Parathyroid adenoma (tissue), 2 donors: ENCODE measurements at regions not wholly inside any gene's neighbourhood (a gene's known extent, or its start where the extent isn't known, plus 50 kb on each side); places are given as distances from the start of the nearest gene placed in this dataset.

Experiments
- H2AFZ ChIP-seq: fragments of 300-600 bp; sonication (generic); one replicate; pipeline ENCODE4 v1.7.0; 2017; ENCODE audit warnings: antibody characterized with exemption, mild to moderate bottlenecking
- H3K27ac ChIP-seq: fragments of 300-600 bp; sonication (generic); one replicate; pipeline ENCODE4 v1.7.0; 2017
- H3K27me3 ChIP-seq: fragments of 300-600 bp; sonication (generic); one replicate; pipeline ENCODE4 v1.7.0; 2017; ENCODE audit warnings: low read length; ENCODE audit not compliant: control insufficient read depth, insufficient read depth
- H3K36me3 ChIP-seq: fragments of 300-600 bp; sonication (generic); one replicate; pipeline ENCODE4 v1.7.0; 2017; ENCODE audit warnings: low read length; ENCODE audit not compliant: control insufficient read depth, insufficient read depth
- H3K4me1 ChIP-seq: fragments of 300-600 bp; sonication (generic); one replicate; pipeline ENCODE4 v1.7.0; 2017; ENCODE audit warnings: control low read depth
- H3K4me2 ChIP-seq: fragments of 300-600 bp; sonication (generic); one replicate; pipeline ENCODE4 v1.7.0; 2017; ENCODE audit warnings: low read length
- H3K4me3 ChIP-seq: fragments of 300-600 bp; sonication (generic); one replicate; pipeline ENCODE4 v1.7.0; 2017; ENCODE audit warnings: low read depth, low read length
- H3K79me2 ChIP-seq: fragments of 300-600 bp; sonication (generic); one replicate; pipeline ENCODE4 v1.7.0; 2017; ENCODE audit warnings: control low read depth
- H3K9ac ChIP-seq: fragments of 300-600 bp; sonication (generic); one replicate; pipeline ENCODE4 v1.7.0; 2017; ENCODE audit warnings: mild to moderate bottlenecking
- H3K9me3 ChIP-seq: fragments of 300-600 bp; sonication (generic); one replicate; pipeline ENCODE4 v1.7.0; 2017; ENCODE audit warnings: low read length; ENCODE audit not compliant: control insufficient read depth
- TF ChIP-seq, protein P1 (sequence below): fragments of 300-600 bp; sonication (generic); IDR thresholded peaks from one replicate; pipeline ENCODE4 v1.7.0; 2017; ENCODE audit warnings: antibody characterized with exemption, mild to moderate bottlenecking
- donor health status: primary hyperparathyroidism.

- Histone ChIP-seq H3K9me3 (no peaks in the 10 kb centered on the region), H3K79me2 (no peaks in the 10 kb centered on the region), H3K9ac (no peak overlapping the region), H2AFZ (no peak overlapping the region), H3K36me3 (no peaks in the 10 kb centered on the region), H3K27ac (no peak overlapping the region), H3K4me2 (no peak overlapping the region), H3K27me3 (no peaks in the 10 kb centered on the region), H3K4me3 (no peak overlapping the region), H3K4me1 (no peaks in the 10 kb centered on the region)
- TF ChIP-seq, protein P1, sequence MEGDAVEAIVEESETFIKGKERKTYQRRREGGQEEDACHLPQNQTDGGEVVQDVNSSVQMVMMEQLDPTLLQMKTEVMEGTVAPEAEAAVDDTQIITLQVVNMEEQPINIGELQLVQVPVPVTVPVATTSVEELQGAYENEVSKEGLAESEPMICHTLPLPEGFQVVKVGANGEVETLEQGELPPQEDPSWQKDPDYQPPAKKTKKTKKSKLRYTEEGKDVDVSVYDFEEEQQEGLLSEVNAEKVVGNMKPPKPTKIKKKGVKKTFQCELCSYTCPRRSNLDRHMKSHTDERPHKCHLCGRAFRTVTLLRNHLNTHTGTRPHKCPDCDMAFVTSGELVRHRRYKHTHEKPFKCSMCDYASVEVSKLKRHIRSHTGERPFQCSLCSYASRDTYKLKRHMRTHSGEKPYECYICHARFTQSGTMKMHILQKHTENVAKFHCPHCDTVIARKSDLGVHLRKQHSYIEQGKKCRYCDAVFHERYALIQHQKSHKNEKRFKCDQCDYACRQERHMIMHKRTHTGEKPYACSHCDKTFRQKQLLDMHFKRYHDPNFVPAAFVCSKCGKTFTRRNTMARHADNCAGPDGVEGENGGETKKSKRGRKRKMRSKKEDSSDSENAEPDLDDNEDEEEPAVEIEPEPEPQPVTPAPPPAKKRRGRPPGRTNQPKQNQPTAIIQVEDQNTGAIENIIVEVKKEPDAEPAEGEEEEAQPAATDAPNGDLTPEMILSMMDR: no peak
Measured at GRCh38 chr11:106400949-106401570, 323.6 kb downstream of the AASDHPPT start.

GRCh38 chr11:106403751-106404150 lies 326.3 kb downstream of the AASDHPPT start:
- Histone ChIP-seq H3K36me3 (no peaks in the 10 kb centered on the region), H3K27ac (no peak overlapping the region), H3K9ac (no peak overlapping the region), H3K4me1 (no peaks in the 10 kb centered on the region), H3K27me3 (no peaks in the 10 kb centered on the region), H3K9me3 (no peaks in the 10 kb centered on the region), H2AFZ (no peak overlapping the region), H3K4me3 (no peak overlapping the region), H3K79me2 (no peaks in the 10 kb centered on the region), H3K4me2 (no peak overlapping the region)
- TF ChIP-seq, protein P1: no peak

GRCh38 chr11:106409222-106409621 lies 331.8 kb downstream of the AASDHPPT start:
- H3K4me1 ChIP-seq: no peaks in the 10 kb centered on the region
- H3K27me3 ChIP-seq: no peaks in the 10 kb centered on the region
- H3K27ac ChIP-seq: no peak overlapping the region
- no peaks in the 10 kb centered on the region for H3K79me2 ChIP-seq
- no peak overlapping the region for H3K9ac ChIP-seq
- H3K4me2 ChIP-seq: no peak overlapping the region
- no peaks in the 10 kb centered on the region for H3K36me3 ChIP-seq
- TF ChIP-seq, protein P1: no peak
- H2AFZ ChIP-seq: no peak overlapping the region
- H3K9me3 ChIP-seq: no peaks in the 10 kb centered on the region
- H3K4me3 ChIP-seq: no peak overlapping the region

- no peak overlapping the region for H3K9ac ChIP-seq
- no peak overlapping the region for H2AFZ ChIP-seq
- no peaks in the 10 kb centered on the region for H3K79me2 ChIP-seq
- H3K4me2 ChIP-seq: no peak overlapping the region
- H3K27me3 ChIP-seq: no peaks in the 10 kb centered on the region
- TF ChIP-seq, protein P1: no peak
- no peak overlapping the region for H3K4me3 ChIP-seq
- H3K27ac ChIP-seq: no peak overlapping the region
- H3K9me3 ChIP-seq: no peaks in the 10 kb centered on the region
- no peaks in the 10 kb centered on the region for H3K36me3 ChIP-seq
- no peaks in the 10 kb centered on the region for H3K4me1 ChIP-seq
Measured at GRCh38 chr11:106409671-106410070, 332.2 kb downstream of the AASDHPPT start.

DNA sequence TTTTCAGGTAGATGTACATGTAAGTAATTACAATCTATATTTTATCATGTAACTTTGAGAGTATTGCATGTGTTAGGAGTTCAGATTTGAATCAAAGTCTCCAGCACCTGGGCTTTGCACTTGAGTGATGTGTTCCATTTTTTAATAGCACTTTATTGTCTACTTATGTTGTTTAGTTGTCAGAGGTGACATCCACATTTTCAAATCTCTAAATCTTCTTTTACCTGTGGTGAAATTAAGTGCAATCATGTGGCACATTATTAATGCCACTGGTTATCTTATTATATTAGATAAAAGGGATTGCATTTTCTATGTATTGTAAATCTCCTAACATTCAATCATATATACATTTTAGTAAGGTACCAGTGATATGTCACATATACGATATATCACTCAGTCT lies 333.4 kb downstream of the AASDHPPT start:
- no peaks in the 10 kb centered on the region for H3K27me3 ChIP-seq
- H3K79me2 ChIP-seq: no peaks in the 10 kb centered on the region
- no peak overlapping the region for H3K4me3 ChIP-seq
- H3K4me2 ChIP-seq: no peak overlapping the region
- no peak overlapping the region for H3K9ac ChIP-seq
- TF ChIP-seq, protein P1: no peak
- no peaks in the 10 kb centered on the region for H3K9me3 ChIP-seq
- no peaks in the 10 kb centered on the region for H3K4me1 ChIP-seq
- no peaks in the 10 kb centered on the region for H3K36me3 ChIP-seq
- no peak overlapping the region for H3K27ac ChIP-seq
- no peak overlapping the region for H2AFZ ChIP-seq
